ENCODE measurements at regions not wholly inside any gene's neighbourhood (a gene's known extent, or its start where the extent isn't known, plus 50 kb on each side); places are given as distances from the start of the nearest gene placed in this dataset.
A peak's percentile ranks its signal among the peaks of the same experiment; 100 is the strongest.

- Histone ChIP-seq H3K36me3 (ENCODE audit: control insufficient read depth, insufficient read depth, low read length) (peaks cover 7% of the 10 kb centered on the region), H3K27ac (ENCODE audit: low read depth, low read length) (no peak overlapping the region), H3K4me1 (ENCODE audit: control insufficient read depth, insufficient read depth, low read length) (peaks cover 59% of the 10 kb centered on the region), H3K4me3 (ENCODE audit: low read depth, low read length) (no peak overlapping the region), H3K9me3 (ENCODE audit: control insufficient read depth, insufficient read depth, low read length) (no peaks in the 10 kb centered on the region), H3K27me3 (ENCODE audit: control insufficient read depth, insufficient read depth, low read length) (no peaks in the 10 kb centered on the region)
- DNase-seq (ENCODE audit: low read depth in 4 of 6, low spot score in 6 of 6) = peak in 1 of 6 donors; percentile 84
- 9% methylated on average over 6 of the region's 8 CpGs for WGBS (ENCODE audit: insufficient coverage)
Observed at GRCh38 chr16:85246473-85246872, 134.2 kb upstream of the CIBAR2 start.

DNA sequence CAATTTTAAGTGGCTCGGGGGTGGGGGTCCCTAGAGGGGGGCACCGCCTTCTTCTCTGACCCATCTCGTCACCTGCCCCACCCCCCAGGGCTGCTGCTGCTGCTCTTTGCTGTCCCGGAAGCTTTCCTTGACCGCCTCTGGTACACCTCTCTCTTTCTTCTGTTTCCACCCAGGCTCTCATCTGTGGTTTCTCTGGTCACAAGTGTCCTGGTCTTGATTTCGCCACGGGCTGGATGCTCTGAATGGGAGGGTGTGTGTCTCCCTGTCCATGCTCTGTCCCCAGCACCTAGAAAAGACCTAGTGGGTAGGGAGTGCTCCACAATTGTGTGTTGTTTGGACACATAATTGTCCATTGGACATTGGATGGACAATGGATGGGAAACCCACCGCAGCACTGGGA is 134.7 kb upstream of the CIBAR2 start:
- H3K4me3 ChIP-seq (ENCODE audit: low read depth, low read length) = no peak overlapping the region
- H3K36me3 ChIP-seq (ENCODE audit: control insufficient read depth, insufficient read depth, low read length) = peaks cover 8% of the 10 kb centered on the region
- H3K9me3 ChIP-seq (ENCODE audit: control insufficient read depth, insufficient read depth, low read length) = no peaks in the 10 kb centered on the region
- 73% methylated on average over 7 of the region's 8 CpGs for WGBS (ENCODE audit: insufficient coverage)
- H3K4me1 ChIP-seq (ENCODE audit: control insufficient read depth, insufficient read depth, low read length) = peaks cover 61% of the 10 kb centered on the region
- H3K27ac ChIP-seq (ENCODE audit: low read depth, low read length) = no peak overlapping the region
- no peak for DNase-seq (ENCODE audit: low read depth in 4 of 6, low spot score in 6 of 6)
- H3K27me3 ChIP-seq (ENCODE audit: control insufficient read depth, insufficient read depth, low read length) = no peaks in the 10 kb centered on the region

DNA sequence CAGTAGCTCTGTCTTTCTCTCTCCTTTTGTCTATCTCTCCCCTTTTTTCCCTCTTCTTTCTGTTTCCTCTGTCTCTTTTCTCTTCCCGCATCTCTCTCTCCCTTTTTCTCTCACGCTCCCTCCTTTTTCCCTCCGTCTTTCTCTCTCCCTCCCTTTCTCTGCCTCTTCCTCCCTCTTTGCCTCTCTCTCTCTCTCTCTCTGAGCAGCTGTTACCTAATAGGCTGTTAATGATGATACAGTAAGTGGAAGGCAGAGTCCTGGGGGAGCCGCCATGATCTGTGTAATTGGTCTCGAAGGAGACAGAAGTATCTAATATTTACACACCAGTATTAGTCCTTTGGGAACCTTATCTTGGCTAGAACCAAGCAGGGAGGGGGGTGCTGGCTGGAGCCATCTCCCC is 136.1 kb upstream of the CIBAR2 start:
- Histone ChIP-seq H3K27me3 (ENCODE audit: control insufficient read depth, insufficient read depth, low read length) (no peaks in the 10 kb centered on the region), H3K36me3 (ENCODE audit: control insufficient read depth, insufficient read depth, low read length) (peaks cover 4% of the 10 kb centered on the region), H3K4me1 (ENCODE audit: control insufficient read depth, insufficient read depth, low read length) (peaks cover 68% of the 10 kb centered on the region), H3K4me3 (ENCODE audit: low read depth, low read length) (no peak overlapping the region), H3K27ac (ENCODE audit: low read depth, low read length) (no peak overlapping the region), H3K9me3 (ENCODE audit: control insufficient read depth, insufficient read depth, low read length) (no peaks in the 10 kb centered on the region)
- WGBS (ENCODE audit: insufficient coverage) = 89% methylated on average over 2 of the region's 5 CpGs
- peak in 1 of 6 donors; percentile 90 for DNase-seq (ENCODE audit: low read depth in 4 of 6, low spot score in 6 of 6)

DNA sequence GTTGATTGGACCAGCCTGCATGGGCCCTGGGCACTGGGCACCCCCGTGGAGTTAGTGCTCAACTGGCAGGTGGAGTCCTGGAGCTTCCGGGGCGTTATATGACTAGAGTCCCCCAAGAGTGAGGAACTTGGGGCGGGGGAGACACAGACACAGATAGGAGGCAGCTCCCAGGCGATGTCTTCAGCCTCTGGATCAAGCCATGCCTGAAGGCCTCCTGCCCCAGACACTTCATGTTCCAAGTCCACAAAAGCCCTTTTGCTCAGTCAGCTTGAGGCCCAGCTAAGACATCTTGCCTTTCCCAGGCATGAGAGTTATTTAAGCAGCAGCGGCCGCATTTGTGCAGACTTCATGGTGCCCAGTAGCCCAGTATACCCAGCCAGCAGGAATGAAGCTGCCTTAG is 136.6 kb upstream of the CIBAR2 start:
- Histone ChIP-seq H3K27ac (ENCODE audit: low read depth, low read length) (peak overlapping the region; percentile 3), H3K4me3 (ENCODE audit: low read depth, low read length) (no peak overlapping the region), H3K36me3 (ENCODE audit: control insufficient read depth, insufficient read depth, low read length) (peaks cover 4% of the 10 kb centered on the region), H3K4me1 (ENCODE audit: control insufficient read depth, insufficient read depth, low read length) (peaks cover 72% of the 10 kb centered on the region), H3K27me3 (ENCODE audit: control insufficient read depth, insufficient read depth, low read length) (no peaks in the 10 kb centered on the region), H3K9me3 (ENCODE audit: control insufficient read depth, insufficient read depth, low read length) (no peaks in the 10 kb centered on the region)
- no peak for DNase-seq (ENCODE audit: low read depth in 4 of 6, low spot score in 6 of 6)
- WGBS (ENCODE audit: insufficient coverage) = 90% methylated on average over 5 of the region's 7 CpGs

DNA sequence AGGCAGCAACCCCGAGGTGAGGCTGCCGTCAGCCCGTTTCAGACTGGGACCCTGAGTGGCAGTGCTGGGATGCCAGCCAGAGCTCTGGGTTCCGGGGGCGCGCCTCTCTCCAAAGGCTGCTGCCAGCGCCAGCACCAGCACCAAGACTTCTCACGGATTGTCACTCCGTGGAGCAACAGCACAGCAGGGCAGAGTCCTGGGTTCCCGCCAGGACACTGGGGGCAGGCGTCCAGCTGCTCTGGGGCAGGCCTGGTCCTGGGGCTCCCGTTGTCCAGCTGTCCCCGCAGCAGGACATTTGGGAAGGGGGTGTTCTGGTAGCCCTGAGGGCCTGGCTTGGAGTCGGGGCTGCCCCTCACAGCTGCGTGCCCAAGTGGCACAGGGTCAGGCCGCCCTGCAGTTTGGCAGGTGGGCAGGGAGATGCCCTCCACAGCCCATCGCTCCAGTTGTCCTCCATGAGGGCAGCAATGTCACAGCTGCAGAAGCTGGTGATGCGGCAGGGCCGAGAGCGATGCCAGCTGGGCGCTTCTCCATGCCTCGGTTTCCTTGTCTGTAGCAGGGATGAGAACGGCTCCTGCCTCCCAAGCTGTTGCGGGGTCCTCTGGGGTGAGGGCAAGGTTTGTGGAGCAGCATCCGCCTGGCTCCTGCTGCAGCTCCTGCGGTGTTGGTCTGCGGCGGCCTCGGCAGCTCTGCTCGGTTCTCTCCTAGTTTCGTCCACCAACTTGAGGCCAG is 137.3 kb upstream of the CIBAR2 start:
- Histone ChIP-seq H3K27ac (ENCODE audit: low read depth, low read length) (peak overlapping the region; percentile 3), H3K9me3 (ENCODE audit: control insufficient read depth, insufficient read depth, low read length) (no peaks in the 10 kb centered on the region), H3K4me3 (ENCODE audit: low read depth, low read length) (no peak overlapping the region), H3K27me3 (ENCODE audit: control insufficient read depth, insufficient read depth, low read length) (no peaks in the 10 kb centered on the region), H3K4me1 (ENCODE audit: control insufficient read depth, insufficient read depth, low read length) (peaks cover 72% of the 10 kb centered on the region), H3K36me3 (ENCODE audit: control insufficient read depth, insufficient read depth, low read length) (peaks cover 4% of the 10 kb centered on the region)
- DNase-seq (ENCODE audit: low read depth in 4 of 6, low spot score in 6 of 6) = peak in 1 of 6 donors; percentile 79
- WGBS (ENCODE audit: insufficient coverage) = 54% methylated on average over 31 of the region's 31 CpGs

DNA sequence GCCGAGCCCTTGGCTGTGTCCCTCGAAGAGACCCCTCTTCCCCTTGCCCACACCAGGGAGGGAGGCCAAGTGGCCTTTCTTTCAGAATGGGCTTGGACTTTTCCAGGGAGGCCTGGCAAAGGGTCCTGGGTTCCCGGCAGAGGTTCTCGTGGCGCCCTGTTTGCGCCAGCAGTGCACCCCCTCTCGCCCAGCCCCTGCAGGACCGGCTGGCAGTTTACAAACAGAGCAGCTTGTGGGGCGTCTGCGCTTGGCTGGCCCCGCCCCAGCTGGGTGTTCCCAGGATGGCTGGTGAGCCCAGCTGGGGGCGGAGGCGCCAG is 137.8 kb upstream of the CIBAR2 start:
- WGBS (ENCODE audit: insufficient coverage) = 49% methylated on average over 13 of the region's 13 CpGs
- no peaks in the 10 kb centered on the region for H3K9me3 ChIP-seq (ENCODE audit: control insufficient read depth, insufficient read depth, low read length)
- peaks cover 4% of the 10 kb centered on the region for H3K36me3 ChIP-seq (ENCODE audit: control insufficient read depth, insufficient read depth, low read length)
- no peaks in the 10 kb centered on the region for H3K27me3 ChIP-seq (ENCODE audit: control insufficient read depth, insufficient read depth, low read length)
- H3K4me3 ChIP-seq (ENCODE audit: low read depth, low read length) = no peak overlapping the region
- peak in 1 of 6 donors; percentile 85 for DNase-seq (ENCODE audit: low read depth in 4 of 6, low spot score in 6 of 6)
- peak overlapping the region; percentile 3 for H3K27ac ChIP-seq (ENCODE audit: low read depth, low read length)
- H3K4me1 ChIP-seq (ENCODE audit: control insufficient read depth, insufficient read depth, low read length) = peaks cover 72% of the 10 kb centered on the region

- no peak overlapping the region for H3K4me3 ChIP-seq (ENCODE audit: low read depth, low read length)
- WGBS (ENCODE audit: insufficient coverage) = 90% methylated on average over 8 of the region's 14 CpGs
- no peaks in the 10 kb centered on the region for H3K27me3 ChIP-seq (ENCODE audit: control insufficient read depth, insufficient read depth, low read length)
- no peaks in the 10 kb centered on the region for H3K9me3 ChIP-seq (ENCODE audit: control insufficient read depth, insufficient read depth, low read length)
- H3K27ac ChIP-seq (ENCODE audit: low read depth, low read length) = no peak overlapping the region
- peaks cover 70% of the 10 kb centered on the region for H3K4me1 ChIP-seq (ENCODE audit: control insufficient read depth, insufficient read depth, low read length)
- DNase-seq (ENCODE audit: low read depth in 4 of 6, low spot score in 6 of 6) = no peak
- peaks cover 4% of the 10 kb centered on the region for H3K36me3 ChIP-seq (ENCODE audit: control insufficient read depth, insufficient read depth, low read length)
Observed at GRCh38 chr16:85250609-85251223, 138.4 kb upstream of the CIBAR2 start.

DNA sequence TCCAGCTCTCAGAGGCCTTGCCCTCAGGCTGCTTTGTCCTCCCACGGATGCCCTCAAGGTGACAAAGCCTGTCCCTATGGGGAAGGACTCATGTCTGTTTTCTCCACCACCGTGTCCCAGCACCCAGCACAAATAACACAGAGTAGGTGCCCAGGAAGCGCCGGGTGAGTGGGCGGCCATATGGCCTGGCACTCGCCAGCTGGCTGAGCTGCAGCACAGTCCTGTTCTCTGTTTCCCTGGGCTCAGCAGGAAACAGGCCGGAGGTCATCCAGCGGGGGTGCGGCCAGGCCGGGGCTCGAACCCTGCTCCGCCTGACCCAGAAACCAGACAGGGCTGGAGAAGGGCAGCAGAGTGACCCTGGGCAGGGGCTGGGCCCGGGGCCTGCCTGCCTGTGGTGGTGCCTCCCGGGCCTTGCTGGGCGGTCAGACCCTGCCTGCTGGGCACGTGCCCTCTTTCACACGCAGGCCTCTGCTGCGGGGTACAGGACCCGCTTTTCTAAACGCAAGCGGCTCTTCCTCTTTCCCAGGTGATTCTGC is 139.0 kb upstream of the CIBAR2 start:
- DNase-seq (ENCODE audit: low read depth in 4 of 6, low spot score in 6 of 6) = no peak
- Histone ChIP-seq H3K36me3 (ENCODE audit: control insufficient read depth, insufficient read depth, low read length) (peaks cover 4% of the 10 kb centered on the region), H3K4me3 (ENCODE audit: low read depth, low read length) (no peak overlapping the region), H3K4me1 (ENCODE audit: control insufficient read depth, insufficient read depth, low read length) (peaks cover 64% of the 10 kb centered on the region), H3K9me3 (ENCODE audit: control insufficient read depth, insufficient read depth, low read length) (no peaks in the 10 kb centered on the region), H3K27ac (ENCODE audit: low read depth, low read length) (no peak overlapping the region), H3K27me3 (ENCODE audit: control insufficient read depth, insufficient read depth, low read length) (no peaks in the 10 kb centered on the region)
- WGBS (ENCODE audit: insufficient coverage) = 92% methylated on average over 21 of the region's 21 CpGs

- no peaks in the 10 kb centered on the region for H3K9me3 ChIP-seq (ENCODE audit: control insufficient read depth, insufficient read depth, low read length)
- peaks cover 57% of the 10 kb centered on the region for H3K4me1 ChIP-seq (ENCODE audit: control insufficient read depth, insufficient read depth, low read length)
- peaks cover 4% of the 10 kb centered on the region for H3K36me3 ChIP-seq (ENCODE audit: control insufficient read depth, insufficient read depth, low read length)
- no peak for DNase-seq (ENCODE audit: low read depth in 4 of 6, low spot score in 6 of 6)
- no peak overlapping the region for H3K27ac ChIP-seq (ENCODE audit: low read depth, low read length)
- no peak overlapping the region for H3K4me3 ChIP-seq (ENCODE audit: low read depth, low read length)
- no peaks in the 10 kb centered on the region for H3K27me3 ChIP-seq (ENCODE audit: control insufficient read depth, insufficient read depth, low read length)
- WGBS (ENCODE audit: insufficient coverage) = 93% methylated on average over 12 of the region's 14 CpGs
Observed at GRCh38 chr16:85252014-85252413, 139.7 kb upstream of the CIBAR2 start.

DNA sequence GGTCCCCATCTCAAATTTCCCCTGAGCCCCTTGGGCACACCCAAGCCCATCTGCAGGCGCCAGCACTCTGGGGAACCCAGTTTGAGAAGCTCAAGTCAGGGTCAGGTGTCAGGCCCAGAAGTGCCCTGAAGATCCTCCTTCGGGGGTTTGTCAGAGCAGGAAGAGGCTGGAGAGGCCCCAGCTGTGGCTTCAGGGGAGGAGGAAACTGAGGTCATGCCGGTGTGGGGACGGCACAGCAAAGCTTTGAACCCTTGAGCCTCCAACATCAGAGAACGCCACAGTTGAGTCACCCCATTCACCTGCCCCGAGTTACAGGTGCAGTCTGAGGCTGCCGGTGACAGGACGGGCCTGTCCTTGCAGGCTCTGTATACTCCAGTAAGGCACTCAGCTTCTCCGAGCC is 140.2 kb upstream of the CIBAR2 start:
- H3K36me3 ChIP-seq (ENCODE audit: control insufficient read depth, insufficient read depth, low read length) = peaks cover 4% of the 10 kb centered on the region
- WGBS (ENCODE audit: insufficient coverage) = 97% methylated on average over 3 of the region's 9 CpGs
- DNase-seq (ENCODE audit: low read depth in 4 of 6, low spot score in 6 of 6) = no peak
- H3K9me3 ChIP-seq (ENCODE audit: control insufficient read depth, insufficient read depth, low read length) = no peaks in the 10 kb centered on the region
- H3K4me1 ChIP-seq (ENCODE audit: control insufficient read depth, insufficient read depth, low read length) = peaks cover 53% of the 10 kb centered on the region
- H3K4me3 ChIP-seq (ENCODE audit: low read depth, low read length) = no peak overlapping the region
- H3K27me3 ChIP-seq (ENCODE audit: control insufficient read depth, insufficient read depth, low read length) = no peaks in the 10 kb centered on the region
- no peak overlapping the region for H3K27ac ChIP-seq (ENCODE audit: low read depth, low read length)

Data from spinal cord (tissue), 9 donors.